ENCODE measurements at regions not wholly inside any gene's neighbourhood (a gene's known extent, or its start where the extent isn't known, plus 50 kb on each side); places are given as distances from the start of the nearest gene placed in this dataset.

- no peaks in the 10 kb centered on the region for H3K4me1 ChIP-seq (ENCODE audit: control insufficient read depth in 1 of 2, insufficient read depth in 1 of 2, low read depth in 1 of 2, low read length in 1 of 2)
- no peaks in the 10 kb centered on the region for H3K27me3 ChIP-seq
- TF ChIP-seq, protein P1, sequence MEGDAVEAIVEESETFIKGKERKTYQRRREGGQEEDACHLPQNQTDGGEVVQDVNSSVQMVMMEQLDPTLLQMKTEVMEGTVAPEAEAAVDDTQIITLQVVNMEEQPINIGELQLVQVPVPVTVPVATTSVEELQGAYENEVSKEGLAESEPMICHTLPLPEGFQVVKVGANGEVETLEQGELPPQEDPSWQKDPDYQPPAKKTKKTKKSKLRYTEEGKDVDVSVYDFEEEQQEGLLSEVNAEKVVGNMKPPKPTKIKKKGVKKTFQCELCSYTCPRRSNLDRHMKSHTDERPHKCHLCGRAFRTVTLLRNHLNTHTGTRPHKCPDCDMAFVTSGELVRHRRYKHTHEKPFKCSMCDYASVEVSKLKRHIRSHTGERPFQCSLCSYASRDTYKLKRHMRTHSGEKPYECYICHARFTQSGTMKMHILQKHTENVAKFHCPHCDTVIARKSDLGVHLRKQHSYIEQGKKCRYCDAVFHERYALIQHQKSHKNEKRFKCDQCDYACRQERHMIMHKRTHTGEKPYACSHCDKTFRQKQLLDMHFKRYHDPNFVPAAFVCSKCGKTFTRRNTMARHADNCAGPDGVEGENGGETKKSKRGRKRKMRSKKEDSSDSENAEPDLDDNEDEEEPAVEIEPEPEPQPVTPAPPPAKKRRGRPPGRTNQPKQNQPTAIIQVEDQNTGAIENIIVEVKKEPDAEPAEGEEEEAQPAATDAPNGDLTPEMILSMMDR (IDR thresholded peaks at IDR 0.05), result no peak
- no peak overlapping the region for H3K4me3 ChIP-seq (ENCODE audit: low read depth in 1 of 2, low read length in 1 of 2)
- no peak overlapping the region for H3K27ac ChIP-seq
- H3K9me3 ChIP-seq, result no peaks in the 10 kb centered on the region
- H3K36me3 ChIP-seq, result no peaks in the 10 kb centered on the region
Observed at GRCh38 chr3:174651951-174652350, 207.2 kb upstream of the NAALADL2 start.

- no peaks in the 10 kb centered on the region for H3K9me3 ChIP-seq
- H3K4me1 ChIP-seq (ENCODE audit: control insufficient read depth in 1 of 2, insufficient read depth in 1 of 2, low read depth in 1 of 2, low read length in 1 of 2), result no peaks in the 10 kb centered on the region
- H3K36me3 ChIP-seq, result no peaks in the 10 kb centered on the region
- no peak overlapping the region for H3K4me3 ChIP-seq (ENCODE audit: low read depth in 1 of 2, low read length in 1 of 2)
- no peaks in the 10 kb centered on the region for H3K27me3 ChIP-seq
- TF ChIP-seq, protein P1 (IDR thresholded peaks at IDR 0.05), result no peak
- no peak overlapping the region for H3K27ac ChIP-seq
Observed at GRCh38 chr3:174659511-174659910, 199.6 kb upstream of the NAALADL2 start.

DNA sequence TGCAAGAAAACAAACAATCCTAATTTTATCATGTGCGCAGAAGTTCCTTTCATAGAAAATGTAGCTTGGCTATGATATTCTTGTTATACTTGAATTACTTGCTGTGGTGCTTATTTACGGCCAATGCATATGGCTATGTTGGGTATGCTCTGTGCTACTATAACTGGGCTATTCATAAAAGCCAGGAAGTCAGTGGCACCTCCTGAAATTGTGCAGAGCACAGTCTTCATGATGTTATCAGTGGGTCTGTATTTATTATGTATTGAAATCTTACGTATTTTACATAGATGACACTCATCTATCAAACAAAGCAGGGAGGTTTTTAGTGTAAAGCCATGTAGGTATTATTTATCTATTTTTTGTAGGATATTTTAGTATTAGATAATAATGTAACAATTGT, 196.5 kb upstream of the NAALADL2 start:
- Histone ChIP-seq H3K36me3 (no peaks in the 10 kb centered on the region), H3K4me3 (ENCODE audit: low read depth in 1 of 2, low read length in 1 of 2) (no peak overlapping the region), H3K27ac (no peak overlapping the region), H3K27me3 (no peaks in the 10 kb centered on the region), H3K4me1 (ENCODE audit: control insufficient read depth in 1 of 2, insufficient read depth in 1 of 2, low read depth in 1 of 2, low read length in 1 of 2) (no peaks in the 10 kb centered on the region), H3K9me3 (no peaks in the 10 kb centered on the region)
- TF ChIP-seq, protein P1 (IDR thresholded peaks at IDR 0.05), result no peak

GRCh38 chr3:174667386-174667785, 191.7 kb upstream of the NAALADL2 start:
- Histone ChIP-seq H3K36me3 (no peaks in the 10 kb centered on the region), H3K4me3 (ENCODE audit: low read depth in 1 of 2, low read length in 1 of 2) (no peak overlapping the region), H3K27me3 (no peaks in the 10 kb centered on the region), H3K27ac (no peak overlapping the region), H3K4me1 (ENCODE audit: control insufficient read depth in 1 of 2, insufficient read depth in 1 of 2, low read depth in 1 of 2, low read length in 1 of 2) (no peaks in the 10 kb centered on the region), H3K9me3 (no peaks in the 10 kb centered on the region)
- TF ChIP-seq, protein P1 (IDR thresholded peaks at IDR 0.05), result no peak

DNA sequence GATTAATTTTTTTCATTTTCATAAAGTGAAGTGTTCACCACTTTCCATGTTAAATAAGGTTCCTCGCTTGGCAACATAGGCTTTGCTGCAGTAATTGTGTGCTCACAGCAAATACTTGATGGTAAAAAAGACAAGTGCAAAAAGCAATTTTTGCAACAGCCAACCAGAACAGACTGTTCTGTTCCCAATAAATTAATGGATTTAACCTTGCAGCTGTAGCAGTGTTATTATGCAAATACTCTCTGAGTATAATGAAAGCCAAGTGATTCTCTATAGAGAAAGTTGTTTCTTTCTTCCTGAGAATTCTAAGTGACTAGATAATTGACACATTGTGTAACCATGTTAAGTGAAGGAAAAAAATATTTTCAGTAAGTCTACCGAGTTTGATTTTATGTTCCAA, 183.7 kb upstream of the NAALADL2 start:
- TF ChIP-seq, protein P1 (IDR thresholded peaks at IDR 0.05), result no peak
- no peak overlapping the region for H3K4me3 ChIP-seq (ENCODE audit: low read depth in 1 of 2, low read length in 1 of 2)
- H3K27me3 ChIP-seq, result no peaks in the 10 kb centered on the region
- no peaks in the 10 kb centered on the region for H3K4me1 ChIP-seq (ENCODE audit: control insufficient read depth in 1 of 2, insufficient read depth in 1 of 2, low read depth in 1 of 2, low read length in 1 of 2)
- no peaks in the 10 kb centered on the region for H3K36me3 ChIP-seq
- H3K27ac ChIP-seq, result no peak overlapping the region
- no peaks in the 10 kb centered on the region for H3K9me3 ChIP-seq

DNA sequence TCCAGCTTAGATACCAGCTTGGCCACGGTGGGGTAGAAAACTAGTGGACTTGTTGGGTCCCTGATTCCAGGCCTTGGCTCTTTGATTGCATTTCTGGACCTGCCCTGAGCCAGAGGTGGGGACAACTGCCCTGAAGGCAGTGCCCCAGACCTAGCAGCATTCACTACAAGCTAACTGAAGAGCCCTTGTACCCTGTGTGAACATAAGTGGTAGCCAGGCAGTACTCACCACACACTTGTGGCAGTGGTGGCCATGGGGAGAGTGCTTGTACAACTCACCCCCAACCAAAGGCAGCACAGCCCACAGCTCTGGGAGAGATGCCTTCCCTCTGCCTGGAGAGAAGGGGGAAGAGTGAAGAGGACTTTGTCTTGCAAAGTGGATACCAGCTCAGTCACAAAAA, 177.3 kb upstream of the NAALADL2 start:
- no peak overlapping the region for H3K27ac ChIP-seq
- H3K4me3 ChIP-seq (ENCODE audit: low read depth in 1 of 2, low read length in 1 of 2), result no peak overlapping the region
- H3K4me1 ChIP-seq (ENCODE audit: control insufficient read depth in 1 of 2, insufficient read depth in 1 of 2, low read depth in 1 of 2, low read length in 1 of 2), result no peaks in the 10 kb centered on the region
- no peaks in the 10 kb centered on the region for H3K36me3 ChIP-seq
- TF ChIP-seq, protein P1 (IDR thresholded peaks at IDR 0.05), result no peak
- no peaks in the 10 kb centered on the region for H3K9me3 ChIP-seq
- H3K27me3 ChIP-seq, result no peaks in the 10 kb centered on the region

All from neutrophil (primary cell).